ENCODE measurements at regions not wholly inside any gene's neighbourhood (a gene's known extent, or its start where the extent isn't known, plus 50 kb on each side); places are given as distances from the start of the nearest gene placed in this dataset.
"Not testable (repeated sequence)": the region's sequence is repeated elsewhere in the genome, so short reads cannot be mapped to it uniquely, and the experiment has no call there.

- no peak for FAIRE-seq
- no peak for DNase-seq (ENCODE audit: insufficient read length, low spot score)
- TF ChIP-seq CTCF (IDR thresholded peaks at IDR 0.05; ENCODE audit: insufficient read depth, missing control alignments): no peak
These were observed 57.6 kb upstream of the ZNF519 start for GRCh38 chr18:14189858-14190257.

GRCh38 chr18:14188751-14189406, 56.6 kb upstream of the ZNF519 start:
- FAIRE-seq; DNase-seq (ENCODE audit: insufficient read length, low spot score): not testable (repeated sequence)
